ENCODE measurements at regions not wholly inside any gene's neighbourhood (a gene's known extent, or its start where the extent isn't known, plus 50 kb on each side); places are given as distances from the start of the nearest gene placed in this dataset.

GRCh38 chr10:121332353-121332752 lies 265.9 kb downstream of the FGFR2 start:
- no peaks in the 10 kb centered on the region for H4K20me1 ChIP-seq (ENCODE audit: insufficient read depth, poor library complexity, severe bottlenecking)
- H3K36me3 ChIP-seq (replicated peaks; ENCODE audit: insufficient read depth, low read depth): no peaks in the 10 kb centered on the region
- no peak overlapping the region for H2AFZ ChIP-seq
- 100% methylated on average over 1 of the region's 1 CpG for WGBS (ENCODE audit: low lambda C conversion rate, missing lambda C conversion rate)
- H3K4me1 ChIP-seq (ENCODE audit: insufficient read depth): peaks cover 20% of the 10 kb centered on the region
- no peak for DNase-seq (ENCODE audit: low spot score)
- no peak overlapping the region for H3K4me3 ChIP-seq
- peak overlapping the region; percentile 21 for H3K27ac ChIP-seq
- H3K4me2 ChIP-seq: no peak overlapping the region
- no peaks in the 10 kb centered on the region for H3K27me3 ChIP-seq
- TF ChIP-seq EZH2 (IDR thresholded peaks at IDR 0.05; ENCODE audit: borderline replicate concordance): no peak
- no peak for TF ChIP-seq CTCF (IDR thresholded peaks at IDR 0.05; ENCODE audit: poor library complexity)
- TF ChIP-seq EZH2phosphoT487 (IDR thresholded peaks at IDR 0.05; ENCODE audit: low read depth, severe bottlenecking, unreplicated experiment): no peak
- no peaks in the 10 kb centered on the region for H3K9me3 ChIP-seq (ENCODE audit: low read depth)
- H3K9me2 ChIP-seq (replicated peaks; ENCODE audit: insufficient read depth): no peaks in the 10 kb centered on the region
- no peaks in the 10 kb centered on the region for H3K79me2 ChIP-seq

- no peak overlapping the region for H2AFZ ChIP-seq
- H4K20me1 ChIP-seq (ENCODE audit: insufficient read depth, poor library complexity, severe bottlenecking): no peaks in the 10 kb centered on the region
- H3K9me2 ChIP-seq (replicated peaks; ENCODE audit: insufficient read depth): no peaks in the 10 kb centered on the region
- H3K4me1 ChIP-seq (ENCODE audit: insufficient read depth): peaks cover 27% of the 10 kb centered on the region
- no peaks in the 10 kb centered on the region for H3K79me2 ChIP-seq
- TF ChIP-seq CTCF (IDR thresholded peaks at IDR 0.05; ENCODE audit: poor library complexity): no peak
- no peak for TF ChIP-seq EZH2phosphoT487 (IDR thresholded peaks at IDR 0.05; ENCODE audit: low read depth, severe bottlenecking, unreplicated experiment)
- TF ChIP-seq EZH2 (IDR thresholded peaks at IDR 0.05; ENCODE audit: borderline replicate concordance): no peak
- WGBS (ENCODE audit: low lambda C conversion rate, missing lambda C conversion rate): 67% methylated on average over 5 of the region's 5 CpGs
- H3K27ac ChIP-seq: peak overlapping the region; percentile 21
- H3K36me3 ChIP-seq (replicated peaks; ENCODE audit: insufficient read depth, low read depth): no peaks in the 10 kb centered on the region
- no peak overlapping the region for H3K4me3 ChIP-seq
- H3K9me3 ChIP-seq (ENCODE audit: low read depth): no peaks in the 10 kb centered on the region
- no peaks in the 10 kb centered on the region for H3K27me3 ChIP-seq
- no peak overlapping the region for H3K4me2 ChIP-seq
- peak; percentile 32 for DNase-seq (ENCODE audit: low spot score)
These were observed 265.1 kb downstream of the FGFR2 start for GRCh38 chr10:121332829-121333765.

- WGBS (ENCODE audit: low lambda C conversion rate, missing lambda C conversion rate): 65% methylated on average over 7 of the region's 7 CpGs
- TF ChIP-seq EZH2phosphoT487 (IDR thresholded peaks at IDR 0.05; ENCODE audit: low read depth, severe bottlenecking, unreplicated experiment) (no peak), EZH2 (IDR thresholded peaks at IDR 0.05; ENCODE audit: borderline replicate concordance) (no peak), CTCF (IDR thresholded peaks at IDR 0.05; ENCODE audit: poor library complexity) (no peak)
- no peaks in the 10 kb centered on the region for H3K36me3 ChIP-seq (replicated peaks; ENCODE audit: insufficient read depth, low read depth)
- DNase-seq (ENCODE audit: low spot score): no peak
- no peak overlapping the region for H2AFZ ChIP-seq
- peaks cover 36% of the 10 kb centered on the region for H3K4me1 ChIP-seq (ENCODE audit: insufficient read depth)
- H3K9me3 ChIP-seq (ENCODE audit: low read depth): no peaks in the 10 kb centered on the region
- H3K27me3 ChIP-seq: no peaks in the 10 kb centered on the region
- H3K4me2 ChIP-seq: no peak overlapping the region
- H3K27ac ChIP-seq: no peak overlapping the region
- no peak overlapping the region for H3K4me3 ChIP-seq
- no peaks in the 10 kb centered on the region for H3K9me2 ChIP-seq (replicated peaks; ENCODE audit: insufficient read depth)
- no peaks in the 10 kb centered on the region for H4K20me1 ChIP-seq (ENCODE audit: insufficient read depth, poor library complexity, severe bottlenecking)
- H3K79me2 ChIP-seq: no peaks in the 10 kb centered on the region
These were observed 262.8 kb downstream of the FGFR2 start for GRCh38 chr10:121335386-121335925.
